Esophagus muscularis mucosa (tissue), 4 donors: ENCODE measurements at regions not wholly inside any gene's neighbourhood (a gene's known extent, or its start where the extent isn't known, plus 50 kb on each side); places are given as distances from the start of the nearest gene placed in this dataset.
"Not testable (repeated sequence)": the region's sequence is repeated elsewhere in the genome, so short reads cannot be mapped to it uniquely, and the experiment has no call there.

Experiments
- DNase-seq: peaks from one replicate; pipeline ENCODE4 v3.0.0-alpha.2; 2017; ENCODE audit errors: extremely low spot score
- H3K27ac ChIP-seq, 4 donors: fragments of 200-600 bp; sonication (generic); replicated peaks in 1 of 4; 1 replicate in 3 of 4; 2 replicates in 1 of 4; pipeline ENCODE4 v1.5.1; 2016 to 2019; ENCODE audit warnings: mild to moderate bottlenecking in 1 of 4
- H3K27me3 ChIP-seq, 4 donors: fragments of 200-600 bp; sonication (generic); one replicate each; pipeline versions ENCODE4 v1.5.1 to v1.6.0; 2016 to 2019
- H3K36me3 ChIP-seq, 4 donors: fragments of 200-600 bp; sonication (generic); one replicate each; pipeline ENCODE4 v1.5.1; 2016 to 2019
- H3K4me1 ChIP-seq, 4 donors: fragments of 200-600 bp; sonication (generic); one replicate each; pipeline ENCODE4 v1.5.1; 2016 to 2019
- H3K4me3 ChIP-seq, 4 donors: fragments of 200-600 bp; sonication (generic); 1 replicate in 2 of 4; 2 replicates in 2 of 4; pipeline ENCODE4 v1.5.1; 2016 to 2019; ENCODE audit warnings: mild to moderate bottlenecking in 4 of 4, moderate library complexity in 1 of 4
- H3K9me3 ChIP-seq, 4 donors: fragments of 200-600 bp; sonication (generic); 1 replicate in 3 of 4; 2 replicates in 1 of 4; pipeline ENCODE4 v1.5.1; 2016 to 2019
- EP300 ChIP-seq: sonication (generic); formaldehyde crosslinking; IDR thresholded peaks from one replicate; pipeline ENCODE4 v1.6.1; 2017; ENCODE audit warnings: antibody characterized with exemption
- POLR2A ChIP-seq: fragments of 450-650 bp; IDR thresholded peaks from one replicate; pipeline ENCODE4 v1.6.1; 2017; ENCODE audit warnings: antibody characterized with exemption, moderate library complexity, mild to moderate bottlenecking, low read depth
- POLR2AphosphoS5 ChIP-seq, 2 donors: sonication (generic); formaldehyde crosslinking; IDR thresholded peaks; one replicate each; pipeline ENCODE4 v1.6.1; 2017; ENCODE audit warnings: antibody characterized with exemption in 2 of 2
- WGBS: methylation state at CpG from one replicate; pipeline ENCODE4 v1.1.5; 2018; 5-methylcytosine and 5-hydroxymethylcytosine counted together
- intact Hi-C: fragments of 100-400 bp; cut with DNase I; formaldehyde crosslinking; loops from one replicate; pipeline ENCODE4 v1.15.1; 2023
- TF ChIP-seq, protein P1 (sequence below), 3 experiments: fragments of 200-600 bp in 2 of 3; fragments of 450-650 bp in 1 of 3; sonication (generic) in 2 of 3; IDR thresholded peaks; one replicate each; pipeline ENCODE4 v1.5.1; 2017 to 2019; ENCODE audit warnings: antibody characterized with exemption in 3 of 3, mild to moderate bottlenecking in 2 of 3, moderate library complexity in 1 of 3

DNA sequence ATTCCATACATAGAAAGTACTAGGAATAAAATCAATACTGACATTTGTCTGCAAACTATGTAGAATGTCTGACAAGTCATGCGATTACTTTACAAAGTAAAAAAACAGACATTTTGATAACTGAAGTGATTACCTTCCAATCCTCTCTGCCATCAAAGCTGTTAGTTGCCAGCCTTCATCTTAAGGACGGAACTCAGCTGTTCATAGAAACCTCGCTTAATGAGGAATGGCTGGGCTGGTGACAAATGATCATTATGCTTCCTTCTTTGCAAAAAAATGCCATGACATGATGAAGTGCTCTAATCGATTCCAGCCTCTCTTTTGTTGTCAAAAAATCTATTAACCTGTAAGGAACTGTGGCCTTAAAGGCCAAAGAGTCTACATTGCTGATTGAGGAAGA lies 1214.9 kb upstream of the IGFBP7 start:
- Histone ChIP-seq H3K4me3 (no peak overlapping the region), H3K9me3 (no peaks in the 10 kb centered on the region), H3K36me3 (no peaks in the 10 kb centered on the region), H3K27me3 (no peaks in the 10 kb centered on the region), H3K27ac (no peak overlapping the region), H3K4me1 (no peaks in the 10 kb centered on the region)
- 63% methylated on average over 4 of the region's 4 CpGs for WGBS
- intact Hi-C loops: no loop called here
- DNase-seq: no peak
- TF ChIP-seq POLR2AphosphoS5 (IDR thresholded peaks at IDR 0.05): no peak
- TF ChIP-seq EP300: no peak
- TF ChIP-seq, protein P1, sequence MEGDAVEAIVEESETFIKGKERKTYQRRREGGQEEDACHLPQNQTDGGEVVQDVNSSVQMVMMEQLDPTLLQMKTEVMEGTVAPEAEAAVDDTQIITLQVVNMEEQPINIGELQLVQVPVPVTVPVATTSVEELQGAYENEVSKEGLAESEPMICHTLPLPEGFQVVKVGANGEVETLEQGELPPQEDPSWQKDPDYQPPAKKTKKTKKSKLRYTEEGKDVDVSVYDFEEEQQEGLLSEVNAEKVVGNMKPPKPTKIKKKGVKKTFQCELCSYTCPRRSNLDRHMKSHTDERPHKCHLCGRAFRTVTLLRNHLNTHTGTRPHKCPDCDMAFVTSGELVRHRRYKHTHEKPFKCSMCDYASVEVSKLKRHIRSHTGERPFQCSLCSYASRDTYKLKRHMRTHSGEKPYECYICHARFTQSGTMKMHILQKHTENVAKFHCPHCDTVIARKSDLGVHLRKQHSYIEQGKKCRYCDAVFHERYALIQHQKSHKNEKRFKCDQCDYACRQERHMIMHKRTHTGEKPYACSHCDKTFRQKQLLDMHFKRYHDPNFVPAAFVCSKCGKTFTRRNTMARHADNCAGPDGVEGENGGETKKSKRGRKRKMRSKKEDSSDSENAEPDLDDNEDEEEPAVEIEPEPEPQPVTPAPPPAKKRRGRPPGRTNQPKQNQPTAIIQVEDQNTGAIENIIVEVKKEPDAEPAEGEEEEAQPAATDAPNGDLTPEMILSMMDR (IDR thresholded peaks at IDR 0.05): no peak
- no peak for TF ChIP-seq POLR2A

DNA sequence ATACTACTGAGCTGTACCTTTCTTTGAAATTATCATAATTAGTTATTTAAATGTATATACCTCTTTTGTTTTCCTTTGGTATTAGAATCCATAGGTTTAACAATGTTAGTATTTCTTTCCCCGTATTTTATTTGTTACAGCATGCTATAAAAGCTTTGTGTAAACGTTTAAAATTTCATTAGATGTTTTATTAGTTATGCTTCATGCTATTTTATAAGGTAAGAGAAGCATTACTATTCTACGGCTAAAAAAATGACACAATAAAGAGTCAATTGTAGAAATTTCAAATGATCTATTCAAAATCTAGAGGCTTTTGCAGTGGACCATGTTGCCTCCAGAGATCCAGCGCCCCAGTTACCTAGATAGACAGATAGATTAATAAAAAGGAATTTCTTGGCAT lies 1203.3 kb upstream of the IGFBP7 start:
- Histone ChIP-seq H3K27ac (no peak overlapping the region), H3K4me3 (no peak overlapping the region), H3K27me3 (no peaks in the 10 kb centered on the region), H3K4me1 (no peaks in the 10 kb centered on the region), H3K36me3 (no peaks in the 10 kb centered on the region), H3K9me3 (no peaks in the 10 kb centered on the region)
- intact Hi-C loops: no loop called here
- TF ChIP-seq POLR2AphosphoS5 (IDR thresholded peaks at IDR 0.05): no peak
- no peak for TF ChIP-seq EP300
- TF ChIP-seq, protein P1 (IDR thresholded peaks at IDR 0.05): no peak
- no peak for TF ChIP-seq POLR2A
- DNase-seq: no peak
- WGBS: 87% methylated on average over 4 of the region's 4 CpGs

DNA sequence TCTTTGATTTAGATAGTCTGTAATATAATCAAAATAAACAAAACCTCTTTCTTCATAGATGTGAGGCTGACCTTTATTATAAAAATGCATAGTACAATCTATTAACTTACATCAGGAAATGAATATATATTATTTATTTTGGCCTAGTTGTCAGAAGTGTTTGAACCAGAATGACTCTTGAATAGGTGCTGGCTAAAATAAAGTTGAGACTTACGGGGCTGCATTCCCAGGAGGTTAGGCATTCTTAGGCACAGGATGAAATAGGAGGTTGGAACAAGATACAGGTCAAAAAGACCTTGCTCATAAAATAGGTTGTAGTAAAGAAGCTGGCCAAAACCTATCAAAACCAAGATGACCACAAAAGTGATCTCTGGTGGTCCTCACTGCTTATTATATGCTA lies 1193.3 kb upstream of the IGFBP7 start:
- 40% methylated on average over 1 of the region's 1 CpG for WGBS
- DNase-seq: no peak
- no peaks in the 10 kb centered on the region for H3K36me3 ChIP-seq
- H3K4me1 ChIP-seq: peaks cover 0 to 31% (median 13%) of the 10 kb centered on the region in 4 donors
- no peaks in the 10 kb centered on the region for H3K27me3 ChIP-seq
- no peak overlapping the region for H3K27ac ChIP-seq
- intact Hi-C loops: no loop called here
- no peaks in the 10 kb centered on the region for H3K9me3 ChIP-seq
- TF ChIP-seq, protein P1 (IDR thresholded peaks at IDR 0.05): no peak
- no peak overlapping the region for H3K4me3 ChIP-seq

DNA sequence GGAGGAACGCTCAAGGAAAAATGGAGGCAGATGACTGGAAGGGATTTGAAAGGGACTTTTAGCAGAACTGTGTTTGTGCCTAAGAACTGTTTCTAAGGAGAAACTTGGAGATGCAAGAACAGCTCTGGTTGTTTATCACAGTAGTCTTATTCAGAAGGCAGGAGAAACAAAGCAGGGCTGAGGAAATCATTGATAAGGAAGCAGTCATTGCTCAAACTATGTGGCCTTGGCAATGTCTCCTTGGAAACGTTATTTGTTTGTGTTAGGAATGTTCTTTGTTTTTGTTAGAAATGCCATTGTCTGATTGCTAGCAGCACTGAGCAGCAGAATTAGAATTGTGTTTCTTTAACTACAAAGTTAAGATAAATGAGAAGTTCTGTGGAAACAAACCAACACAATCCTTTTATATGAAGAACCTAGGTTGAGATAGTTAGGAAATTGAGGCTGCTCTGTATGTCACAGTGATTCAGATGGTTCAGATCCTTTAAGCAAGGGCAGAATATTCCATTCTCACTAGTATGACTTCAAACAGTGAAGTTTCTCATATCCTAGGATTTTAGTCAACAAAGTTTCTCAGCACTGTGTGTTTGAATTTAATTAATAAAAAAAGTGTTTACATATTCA lies 1191.3 kb upstream of the IGFBP7 start:
- Histone ChIP-seq H3K9me3 (peaks cover 0 to under 1% (median 0%) of the 10 kb centered on the region in 4 donors), H3K36me3 (no peaks in the 10 kb centered on the region), H3K27me3 (no peaks in the 10 kb centered on the region), H3K4me3 (no peak overlapping the region), H3K4me1 (peaks cover 0 to 31% (median 13%) of the 10 kb centered on the region in 4 donors), H3K27ac (peak overlapping the region in 2 of 4 donors; percentile 34 to 51)
- intact Hi-C loops: no loop called here
- DNase-seq: no peak
- TF ChIP-seq EP300: no peak
- no peak for TF ChIP-seq POLR2A
- TF ChIP-seq, protein P1 (IDR thresholded peaks at IDR 0.05): no peak
- TF ChIP-seq POLR2AphosphoS5 (IDR thresholded peaks at IDR 0.05): no peak
- 13% methylated on average over 2 of the region's 2 CpGs for WGBS

- no peaks in the 10 kb centered on the region for H3K4me1 ChIP-seq
- TF ChIP-seq, protein P1 (IDR thresholded peaks at IDR 0.05): no peak
- TF ChIP-seq POLR2A: no peak
- no peak for TF ChIP-seq POLR2AphosphoS5 (IDR thresholded peaks at IDR 0.05)
- no peak for TF ChIP-seq EP300
- WGBS: 65% methylated on average over 4 of the region's 4 CpGs
- H3K4me3 ChIP-seq: no peak overlapping the region
- no peak for DNase-seq
- no peaks in the 10 kb centered on the region for H3K27me3 ChIP-seq
- intact Hi-C loops: no loop called here
- no peak overlapping the region for H3K27ac ChIP-seq
- no peaks in the 10 kb centered on the region for H3K9me3 ChIP-seq
- no peaks in the 10 kb centered on the region for H3K36me3 ChIP-seq
These were observed 1176.2 kb upstream of the IGFBP7 start for GRCh38 chr4:58286335-58286734.

DNA sequence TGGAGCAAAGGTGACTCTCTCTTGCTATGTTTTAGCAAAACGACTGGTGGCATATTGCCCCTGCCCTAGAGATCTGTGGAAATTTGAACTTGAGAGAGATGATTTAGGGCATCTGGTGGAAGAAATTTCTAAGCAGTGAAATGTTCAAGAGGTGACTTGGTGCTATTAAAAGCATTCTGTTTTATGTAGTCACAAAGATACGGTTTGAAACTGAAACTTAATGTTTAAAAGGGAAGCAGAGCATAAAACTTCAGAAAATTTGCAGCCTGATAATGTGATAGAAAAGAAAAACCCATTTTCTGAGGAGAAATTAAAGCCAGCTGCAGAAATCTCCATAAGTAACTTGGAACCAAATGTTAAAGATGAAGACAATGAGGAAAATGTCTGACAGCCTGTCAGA lies 1170.7 kb upstream of the IGFBP7 start:
- intact Hi-C loops, H3K27ac ChIP-seq, DNase-seq, H3K9me3 ChIP-seq, H3K4me1 ChIP-seq, H3K27me3 ChIP-seq, H3K4me3 ChIP-seq, H3K36me3 ChIP-seq: not testable (repeated sequence)
- WGBS: 69% methylated on average over 2 of the region's 2 CpGs
